ENCODE measurements at regions not wholly inside any gene's neighbourhood (a gene's known extent, or its start where the extent isn't known, plus 50 kb on each side); places are given as distances from the start of the nearest gene placed in this dataset.

GRCh38 chr22:49146511-49146910 lies 681.2 kb downstream of the BRD1 start:
- TF ChIP-seq POLR2A (IDR thresholded peaks at IDR 0.05; ENCODE audit: low read depth, low read length) (no peak), POLR2AphosphoS5 (IDR thresholded peaks at IDR 0.05; ENCODE audit: low read depth, low read length) (no peak), POU2F2 (IDR thresholded peaks at IDR 0.05; ENCODE audit: low read depth, low read length) (no peak), SPI1 (IDR thresholded peaks at IDR 0.05; ENCODE audit: low read depth, low read length) (no peak), TAF1 (IDR thresholded peaks at IDR 0.05; ENCODE audit: low read depth, low read length) (no peak)

Measured in GM12891 (cell line).